ENCODE measurements at regions not wholly inside any gene's neighbourhood (a gene's known extent, or its start where the extent isn't known, plus 50 kb on each side); places are given as distances from the start of the nearest gene placed in this dataset.

DNA sequence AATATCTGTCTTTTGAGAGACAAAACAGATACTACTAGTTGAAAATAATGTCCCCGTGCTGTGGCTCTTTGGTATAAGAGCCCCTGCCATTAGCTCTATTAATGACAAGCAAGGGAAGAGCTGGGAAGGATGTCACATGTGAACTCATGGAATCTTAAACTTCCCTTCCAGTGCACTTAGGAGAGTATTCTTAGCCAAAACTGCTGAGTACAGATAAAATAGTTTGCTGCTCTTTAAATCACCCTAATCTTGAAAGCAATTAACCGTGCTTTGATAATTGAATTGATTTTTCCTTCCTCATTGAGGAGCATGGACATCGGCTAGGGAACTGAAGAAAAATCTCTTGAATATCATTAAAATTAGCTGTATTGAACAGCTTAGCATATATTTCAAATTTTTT, 91.7 kb downstream of the SLC35B3 start:
- no peak for DNase-seq (ENCODE audit: low spot score)
- Mint-ChIP-seq H3K36me3 (peaks cover 3% of the 10 kb centered on the region), H3K4me3 (no peak overlapping the region), H3K27ac (no peak overlapping the region), H3K27me3 (ENCODE audit: insufficient read depth, low read depth) (no peaks in the 10 kb centered on the region), H3K4me1 (no peaks in the 10 kb centered on the region), H3K9me3 (peaks cover 3% of the 10 kb centered on the region)
- H3K27me3 ChIP-seq: no peaks in the 10 kb centered on the region
- no peaks in the 10 kb centered on the region for H3F3A ChIP-seq (ENCODE audit: low read depth)
- no peak overlapping the region for H2AFZ ChIP-seq (replicated peaks)
- H3K9ac ChIP-seq: no peak overlapping the region
- H4K20me1 ChIP-seq (ENCODE audit: low read depth): no peaks in the 10 kb centered on the region
- no peaks in the 10 kb centered on the region for H3K9me3 ChIP-seq (ENCODE audit: low read depth)
- no peak overlapping the region for H3K4me3 ChIP-seq
- no peak overlapping the region for H3K27ac ChIP-seq
- no peaks in the 10 kb centered on the region for H3K36me3 ChIP-seq
- TF ChIP-seq EZH2 (IDR thresholded peaks at IDR 0.05) (no peak), EZH2phosphoT487 (IDR thresholded peaks at IDR 0.05) (no peak)
- TF ChIP-seq, protein P1, sequence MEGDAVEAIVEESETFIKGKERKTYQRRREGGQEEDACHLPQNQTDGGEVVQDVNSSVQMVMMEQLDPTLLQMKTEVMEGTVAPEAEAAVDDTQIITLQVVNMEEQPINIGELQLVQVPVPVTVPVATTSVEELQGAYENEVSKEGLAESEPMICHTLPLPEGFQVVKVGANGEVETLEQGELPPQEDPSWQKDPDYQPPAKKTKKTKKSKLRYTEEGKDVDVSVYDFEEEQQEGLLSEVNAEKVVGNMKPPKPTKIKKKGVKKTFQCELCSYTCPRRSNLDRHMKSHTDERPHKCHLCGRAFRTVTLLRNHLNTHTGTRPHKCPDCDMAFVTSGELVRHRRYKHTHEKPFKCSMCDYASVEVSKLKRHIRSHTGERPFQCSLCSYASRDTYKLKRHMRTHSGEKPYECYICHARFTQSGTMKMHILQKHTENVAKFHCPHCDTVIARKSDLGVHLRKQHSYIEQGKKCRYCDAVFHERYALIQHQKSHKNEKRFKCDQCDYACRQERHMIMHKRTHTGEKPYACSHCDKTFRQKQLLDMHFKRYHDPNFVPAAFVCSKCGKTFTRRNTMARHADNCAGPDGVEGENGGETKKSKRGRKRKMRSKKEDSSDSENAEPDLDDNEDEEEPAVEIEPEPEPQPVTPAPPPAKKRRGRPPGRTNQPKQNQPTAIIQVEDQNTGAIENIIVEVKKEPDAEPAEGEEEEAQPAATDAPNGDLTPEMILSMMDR (IDR thresholded peaks at IDR 0.05): no peak
- H3K79me2 ChIP-seq (ENCODE audit: low read depth): no peaks in the 10 kb centered on the region
- H3K4me1 ChIP-seq: no peaks in the 10 kb centered on the region
- no peak overlapping the region for H3K4me2 ChIP-seq

DNA sequence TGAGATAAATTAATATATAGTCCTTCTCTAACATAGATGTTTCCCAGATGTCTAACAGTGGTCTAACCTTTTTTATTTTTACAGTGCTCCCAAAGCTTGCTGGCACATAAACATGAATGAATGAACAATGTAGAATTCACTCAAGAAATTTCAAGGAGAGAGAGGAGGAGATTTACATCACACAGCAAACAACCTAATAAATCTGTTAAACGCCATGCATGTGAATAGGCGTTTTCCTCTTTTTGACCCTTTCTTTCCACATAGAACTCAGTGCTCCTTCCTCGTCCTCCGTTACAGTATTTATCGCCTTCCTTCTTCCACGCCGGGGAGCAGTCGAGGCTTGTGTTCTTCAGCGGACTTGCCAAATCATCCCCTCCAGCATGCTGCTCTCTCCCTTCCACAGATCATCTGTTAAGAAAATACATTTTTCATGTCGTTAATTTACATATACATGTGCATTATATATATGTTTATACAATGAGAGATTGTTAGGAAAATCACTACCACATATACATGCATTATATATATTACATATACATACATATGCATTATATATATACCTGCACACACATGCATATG, 93.0 kb downstream of the SLC35B3 start:
- no peak overlapping the region for H3K9ac ChIP-seq
- no peak overlapping the region for H3K27ac Mint-ChIP-seq
- no peak overlapping the region for H3K27ac ChIP-seq
- H3K36me3 ChIP-seq: no peaks in the 10 kb centered on the region
- H3K36me3 Mint-ChIP-seq: peaks cover 3% of the 10 kb centered on the region
- no peaks in the 10 kb centered on the region for H4K20me1 ChIP-seq (ENCODE audit: low read depth)
- peaks cover 3% of the 10 kb centered on the region for H3K9me3 Mint-ChIP-seq
- no peaks in the 10 kb centered on the region for H3K27me3 Mint-ChIP-seq (ENCODE audit: insufficient read depth, low read depth)
- no peak overlapping the region for H3K4me3 Mint-ChIP-seq
- no peak for DNase-seq (ENCODE audit: low spot score)
- no peaks in the 10 kb centered on the region for H3F3A ChIP-seq (ENCODE audit: low read depth)
- no peak overlapping the region for H3K4me3 ChIP-seq
- H3K4me2 ChIP-seq: no peak overlapping the region
- no peaks in the 10 kb centered on the region for H3K4me1 Mint-ChIP-seq
- H2AFZ ChIP-seq (replicated peaks): no peak overlapping the region
- H3K9me3 ChIP-seq (ENCODE audit: low read depth): no peaks in the 10 kb centered on the region
- H3K4me1 ChIP-seq: no peaks in the 10 kb centered on the region
- no peaks in the 10 kb centered on the region for H3K79me2 ChIP-seq (ENCODE audit: low read depth)
- no peak for TF ChIP-seq EZH2phosphoT487 (IDR thresholded peaks at IDR 0.05)
- TF ChIP-seq EZH2 (IDR thresholded peaks at IDR 0.05): no peak
- TF ChIP-seq, protein P1 (IDR thresholded peaks at IDR 0.05): no peak
- H3K27me3 ChIP-seq: no peaks in the 10 kb centered on the region

DNA sequence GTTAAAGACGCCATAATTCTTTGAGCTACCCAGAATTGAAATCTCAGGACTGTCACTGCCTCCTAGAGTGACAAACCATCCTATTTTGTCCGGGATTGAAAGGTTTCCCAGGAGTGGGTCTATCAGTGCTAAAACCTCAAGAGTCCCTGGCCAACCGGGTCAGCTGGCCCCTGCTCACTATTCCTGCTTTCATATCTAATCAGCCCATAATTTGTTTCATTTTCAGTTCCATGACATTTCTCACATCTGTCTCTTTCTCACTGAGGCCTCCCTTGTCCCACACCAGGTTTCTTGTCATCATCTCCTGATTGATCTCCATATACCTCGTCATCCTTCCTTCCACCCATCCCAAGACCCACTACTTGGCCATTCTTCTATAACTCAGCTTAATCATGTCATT, 98.2 kb downstream of the SLC35B3 start:
- Mint-ChIP-seq H3K4me3 (no peak overlapping the region), H3K27ac (no peak overlapping the region), H3K36me3 (no peaks in the 10 kb centered on the region), H3K9me3 (no peaks in the 10 kb centered on the region), H3K27me3 (ENCODE audit: insufficient read depth, low read depth) (no peaks in the 10 kb centered on the region), H3K4me1 (peaks cover 4% of the 10 kb centered on the region)
- H3K4me2 ChIP-seq: no peak overlapping the region
- DNase-seq (ENCODE audit: low spot score): no peak
- H3K9me3 ChIP-seq (ENCODE audit: low read depth): no peaks in the 10 kb centered on the region
- no peaks in the 10 kb centered on the region for H3K36me3 ChIP-seq
- no peak overlapping the region for H3K27ac ChIP-seq
- H4K20me1 ChIP-seq (ENCODE audit: low read depth): no peaks in the 10 kb centered on the region
- H3K79me2 ChIP-seq (ENCODE audit: low read depth): no peaks in the 10 kb centered on the region
- H3K9ac ChIP-seq: no peak overlapping the region
- no peaks in the 10 kb centered on the region for H3K27me3 ChIP-seq
- H3F3A ChIP-seq (ENCODE audit: low read depth): no peaks in the 10 kb centered on the region
- TF ChIP-seq, protein P1 (IDR thresholded peaks at IDR 0.05): no peak
- TF ChIP-seq EZH2phosphoT487 (IDR thresholded peaks at IDR 0.05): no peak
- H2AFZ ChIP-seq (replicated peaks): peak overlapping the region; percentile 42
- H3K4me1 ChIP-seq: peaks cover 8% of the 10 kb centered on the region
- no peak overlapping the region for H3K4me3 ChIP-seq

Measured in neural progenitor cell (in vitro differentiated cells).